ENCODE measurements at regions not wholly inside any gene's neighbourhood (a gene's known extent, or its start where the extent isn't known, plus 50 kb on each side); places are given as distances from the start of the nearest gene placed in this dataset.

DNA sequence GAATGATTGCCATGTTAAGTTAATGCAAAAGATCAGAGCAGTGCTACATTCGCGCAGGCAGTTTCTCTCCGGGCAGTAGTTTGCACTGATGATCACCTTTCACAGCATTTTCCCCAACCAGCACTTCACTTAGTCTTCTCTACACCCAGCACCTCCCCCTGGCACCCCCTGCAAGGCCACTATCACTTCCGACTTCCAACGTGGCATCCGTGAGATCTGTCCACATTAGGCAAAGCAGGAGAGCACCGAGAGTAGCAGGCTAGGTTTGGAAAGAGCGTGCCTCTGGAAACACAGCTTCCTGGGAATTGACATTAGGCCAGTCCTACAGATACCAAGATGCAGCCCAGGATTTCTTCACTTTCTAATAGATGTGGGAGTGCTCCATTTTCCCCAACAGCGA lies 180.2 kb upstream of the CDIN1 start:
- FAIRE-seq (no peak), ATAC-seq (no peak), DNase-seq (ENCODE audit: low read depth, low spot score) (no peak)
- BruUV-seq (replicated peaks): no TSS peak
- WGBS (ENCODE audit: insufficient coverage, insufficient replicate concordance, low lambda C conversion rate, missing lambda C conversion rate): 45% methylated on average over 9 of the region's 9 CpGs
- TF ChIP-seq EP300 (IDR thresholded peaks at IDR 0.05; ENCODE audit: borderline replicate concordance in 1 of 2, control insufficient read depth in 1 of 2, low read depth in 2 of 2, low read length in 2 of 2): no peak
- TF ChIP-seq CBFB (IDR thresholded peaks at IDR 0.05; ENCODE audit: low read depth): no peak
- Histone ChIP-seq H3K36me3 (ENCODE audit: control insufficient read depth in 2 of 2, insufficient read depth in 2 of 2, low read length in 1 of 2) (no peaks in the 10 kb centered on the region), H3K27me3 (replicated peaks in 1 of 2; ENCODE audit: control insufficient read depth in 2 of 2, insufficient read depth in 2 of 2, low read length in 1 of 2) (no peaks in the 10 kb centered on the region), H3K9me3 (replicated peaks; ENCODE audit: control insufficient read depth, insufficient read depth, low read length) (no peaks in the 10 kb centered on the region), H3K79me2 (ENCODE audit: control insufficient read depth, insufficient read depth, low read length) (no peaks in the 10 kb centered on the region), H3K4me3 (no peak overlapping the region), H3K27ac (ENCODE audit: control insufficient read depth, insufficient read depth) (no peak overlapping the region), H3K4me1 (ENCODE audit: control insufficient read depth, insufficient read depth, low read length) (no peaks in the 10 kb centered on the region), H3K9ac (ENCODE audit: control insufficient read depth, insufficient read depth, low read length) (no peak overlapping the region), H3K4me2 (ENCODE audit: control insufficient read depth, insufficient read depth) (no peak overlapping the region), H2AFZ (ENCODE audit: control insufficient read depth, low read depth, low read length) (no peak overlapping the region), H4K20me1 (ENCODE audit: control insufficient read depth, insufficient read depth) (no peaks in the 10 kb centered on the region)
- ChIA-PET RAD21 (ENCODE audit: unreplicated experiment) (no interaction called here), SMC1A (ENCODE audit: uncharacterized antibody, unreplicated experiment) (interaction anchor here (1.0 kb wide), 1 partner anchor 9 kb away, joined by 3 read pairs; no protein-coding TSS in a partner anchor), POLR2A (no interaction called here), CTCF (no interaction called here)
- in situ Hi-C loops (cut with MboI): no loop called here
- intact Hi-C loops (cut with micrococcal nuclease; ENCODE audit: unreplicated experiment): no loop called here

DNA sequence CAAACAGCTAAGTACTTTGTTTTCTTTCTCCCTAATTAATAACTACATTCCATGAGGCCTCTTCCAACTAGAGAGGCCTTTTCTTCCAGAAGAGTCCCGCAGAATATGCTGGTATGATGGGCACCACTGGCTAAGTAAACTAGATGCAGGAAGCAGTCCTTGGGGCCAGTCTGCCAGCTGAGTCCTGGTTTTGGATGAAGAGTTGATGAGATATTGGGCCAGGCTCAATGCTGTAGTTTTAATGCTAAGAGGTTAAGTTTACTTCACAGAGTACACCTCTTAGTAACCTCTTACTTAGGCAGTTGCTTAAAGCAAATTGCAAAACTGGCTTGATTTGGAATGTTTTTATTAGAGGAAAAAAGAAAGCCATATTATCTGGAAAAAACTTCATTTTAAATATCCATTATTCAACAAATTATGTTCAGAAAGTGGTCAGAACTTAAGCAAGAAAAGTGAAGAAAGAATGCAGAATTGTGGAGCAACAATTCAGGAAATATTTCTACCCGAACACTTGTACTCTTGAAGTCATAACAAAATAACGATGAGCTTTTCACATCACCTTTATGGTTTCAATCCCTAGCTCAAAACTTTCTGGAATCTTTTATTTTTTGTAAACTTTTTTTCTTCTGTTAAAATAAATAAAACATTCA lies 178.4 kb upstream of the CDIN1 start:
- 72% methylated on average over 3 of the region's 3 CpGs for WGBS (ENCODE audit: insufficient coverage, insufficient replicate concordance, low lambda C conversion rate, missing lambda C conversion rate)
- no peaks in the 10 kb centered on the region for H3K9me3 ChIP-seq (replicated peaks; ENCODE audit: control insufficient read depth, insufficient read depth, low read length)
- in situ Hi-C loops (cut with MboI): no loop called here
- no peak overlapping the region for H3K4me3 ChIP-seq
- no peaks in the 10 kb centered on the region for H4K20me1 ChIP-seq (ENCODE audit: control insufficient read depth, insufficient read depth)
- no peak overlapping the region for H3K4me2 ChIP-seq (ENCODE audit: control insufficient read depth, insufficient read depth)
- H3K36me3 ChIP-seq (ENCODE audit: control insufficient read depth in 2 of 2, insufficient read depth in 2 of 2, low read length in 1 of 2): no peaks in the 10 kb centered on the region
- H2AFZ ChIP-seq (ENCODE audit: control insufficient read depth, low read depth, low read length): no peak overlapping the region
- H3K4me1 ChIP-seq (ENCODE audit: control insufficient read depth, insufficient read depth, low read length): no peaks in the 10 kb centered on the region
- ChIA-PET RAD21 (ENCODE audit: unreplicated experiment) (no interaction called here), POLR2A (no interaction called here), CTCF (no interaction called here), SMC1A (ENCODE audit: uncharacterized antibody, unreplicated experiment) (no interaction called here)
- TF ChIP-seq BACH1 (IDR thresholded peaks at IDR 0.05; ENCODE audit: borderline replicate concordance): no peak
- TF ChIP-seq SMAD1 (IDR thresholded peaks at IDR 0.05; ENCODE audit: low read depth, partially characterized antibody): no peak
- TF ChIP-seq DPF2 (IDR thresholded peaks at IDR 0.05): no peak
- TF ChIP-seq, protein P1, sequence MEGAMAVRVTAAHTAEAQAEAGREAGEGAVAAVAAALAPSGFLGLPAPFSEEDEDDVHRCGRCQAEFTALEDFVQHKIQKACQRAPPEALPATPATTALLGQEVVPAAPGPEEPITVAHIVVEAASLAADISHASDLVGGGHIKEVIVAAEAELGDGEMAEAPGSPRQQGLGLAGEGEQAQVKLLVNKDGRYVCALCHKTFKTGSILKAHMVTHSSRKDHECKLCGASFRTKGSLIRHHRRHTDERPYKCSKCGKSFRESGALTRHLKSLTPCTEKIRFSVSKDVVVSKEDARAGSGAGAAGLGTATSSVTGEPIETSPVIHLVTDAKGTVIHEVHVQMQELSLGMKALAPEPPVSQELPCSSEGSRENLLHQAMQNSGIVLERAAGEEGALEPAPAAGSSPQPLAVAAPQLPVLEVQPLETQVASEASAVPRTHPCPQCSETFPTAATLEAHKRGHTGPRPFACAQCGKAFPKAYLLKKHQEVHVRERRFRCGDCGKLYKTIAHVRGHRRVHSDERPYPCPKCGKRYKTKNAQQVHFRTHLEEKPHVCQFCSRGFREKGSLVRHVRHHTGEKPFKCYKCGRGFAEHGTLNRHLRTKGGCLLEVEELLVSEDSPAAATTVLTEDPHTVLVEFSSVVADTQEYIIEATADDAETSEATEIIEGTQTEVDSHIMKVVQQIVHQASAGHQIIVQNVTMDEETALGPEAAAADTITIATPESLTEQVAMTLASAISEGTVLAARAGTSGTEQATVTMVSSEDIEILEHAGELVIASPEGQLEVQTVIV (IDR thresholded peaks at IDR 0.05; ENCODE audit: borderline replicate concordance, partially characterized antibody): no peak
- TF ChIP-seq, protein P2, sequence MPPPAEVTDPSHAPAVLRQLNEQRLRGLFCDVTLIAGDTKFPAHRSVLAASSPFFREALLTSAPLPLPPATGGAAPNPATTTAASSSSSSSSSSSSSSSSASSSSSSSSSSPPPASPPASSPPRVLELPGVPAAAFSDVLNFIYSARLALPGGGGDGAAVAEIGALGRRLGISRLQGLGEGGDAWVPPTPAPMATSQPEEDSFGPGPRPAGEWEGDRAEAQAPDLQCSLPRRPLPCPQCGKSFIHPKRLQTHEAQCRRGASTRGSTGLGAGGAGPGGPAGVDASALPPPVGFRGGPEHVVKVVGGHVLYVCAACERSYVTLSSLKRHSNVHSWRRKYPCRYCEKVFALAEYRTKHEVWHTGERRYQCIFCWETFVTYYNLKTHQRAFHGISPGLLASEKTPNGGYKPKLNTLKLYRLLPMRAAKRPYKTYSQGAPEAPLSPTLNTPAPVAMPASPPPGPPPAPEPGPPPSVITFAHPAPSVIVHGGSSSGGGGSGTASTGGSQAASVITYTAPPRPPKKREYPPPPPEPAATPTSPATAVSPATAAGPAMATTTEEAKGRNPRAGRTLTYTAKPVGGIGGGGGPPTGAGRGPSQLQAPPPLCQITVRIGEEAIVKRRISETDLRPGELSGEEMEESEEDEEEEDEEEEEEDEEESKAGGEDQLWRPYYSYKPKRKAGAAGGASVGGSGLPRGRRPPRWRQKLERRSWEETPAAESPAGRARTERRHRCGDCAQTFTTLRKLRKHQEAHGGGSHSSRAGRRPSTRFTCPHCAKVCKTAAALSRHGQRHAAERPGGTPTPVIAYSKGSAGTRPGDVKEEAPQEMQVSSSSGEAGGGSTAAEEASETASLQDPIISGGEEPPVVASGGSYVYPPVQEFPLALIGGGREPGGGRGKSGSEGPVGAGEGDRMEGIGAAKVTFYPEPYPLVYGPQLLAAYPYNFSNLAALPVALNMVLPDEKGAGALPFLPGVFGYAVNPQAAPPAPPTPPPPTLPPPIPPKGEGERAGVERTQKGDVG (CRISPR knock-in tag; IDR thresholded peaks at IDR 0.05): no peak
- TF ChIP-seq TCF12 (IDR thresholded peaks at IDR 0.05; ENCODE audit: low read depth, low read length): no peak
- no peak for TF ChIP-seq POLR2AphosphoS2 (IDR thresholded peaks at IDR 0.05; ENCODE audit: low read depth, low read length)
- no TSS peak for BruUV-seq (replicated peaks)
- FAIRE-seq: no peak
- intact Hi-C loops (cut with micrococcal nuclease; ENCODE audit: unreplicated experiment): no loop called here
- no peaks in the 10 kb centered on the region for H3K79me2 ChIP-seq (ENCODE audit: control insufficient read depth, insufficient read depth, low read length)
- H3K27me3 ChIP-seq (replicated peaks in 1 of 2; ENCODE audit: control insufficient read depth in 2 of 2, insufficient read depth in 2 of 2, low read length in 1 of 2): no peaks in the 10 kb centered on the region
- H3K27ac ChIP-seq (ENCODE audit: control insufficient read depth, insufficient read depth): no peak overlapping the region
- no peak overlapping the region for H3K9ac ChIP-seq (ENCODE audit: control insufficient read depth, insufficient read depth, low read length)
- no peak for ATAC-seq
- DNase-seq (ENCODE audit: low read depth, low spot score): no peak

Data from GM12878 (cell line).